HG03108 (cell line): ENCODE measurements at regions not wholly inside any gene's neighbourhood (a gene's known extent, or its start where the extent isn't known, plus 50 kb on each side); places are given as distances from the start of the nearest gene placed in this dataset.

Source experiments
- ATAC-seq: cut with Tn5 transposase; IDR thresholded peaks from one replicate; pipeline ENCODE4 v1.9.1; 2021; ENCODE audit warnings: moderate library complexity; ENCODE audit not compliant: unreplicated experiment

DNA sequence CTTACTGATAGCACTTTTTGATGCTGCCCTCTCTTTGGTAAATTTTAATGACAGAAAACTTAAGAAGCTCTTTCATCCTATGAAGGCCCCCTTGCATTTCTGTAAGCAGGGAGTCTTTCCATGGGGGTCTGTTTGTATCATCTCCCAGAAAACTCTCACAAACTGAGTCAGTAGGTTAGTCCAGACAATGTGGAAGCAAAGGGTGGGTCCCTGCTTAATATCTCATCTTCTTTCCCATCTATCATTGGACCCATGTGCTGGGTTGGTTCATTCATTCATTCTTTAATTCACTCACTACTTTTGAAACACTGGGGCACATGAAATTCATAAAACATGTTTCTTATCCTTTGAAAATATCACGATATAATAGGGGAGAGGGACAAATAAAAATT lies 164.3 kb downstream of the NTMT2 start:
- no peak for ATAC-seq

DNA sequence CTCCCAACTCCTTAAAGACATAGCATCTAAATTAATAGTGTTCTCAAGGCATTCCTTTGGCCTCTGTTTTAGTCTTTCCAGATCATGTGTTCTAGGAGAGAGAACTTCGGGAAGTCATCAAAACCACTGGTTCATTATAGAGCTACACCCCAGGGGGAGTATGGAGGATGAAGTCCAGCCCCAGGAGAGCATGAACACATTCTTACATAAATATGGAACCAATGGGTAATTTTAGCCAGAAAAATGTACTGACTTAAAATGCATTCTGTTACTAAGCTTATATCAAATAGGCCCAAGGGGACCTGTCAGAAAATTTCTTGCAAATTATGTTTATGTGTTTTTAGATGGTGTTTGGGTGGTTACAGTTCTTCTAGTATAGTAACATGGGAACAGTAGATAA lies 165.2 kb downstream of the NTMT2 start:
- ATAC-seq = no peak

DNA sequence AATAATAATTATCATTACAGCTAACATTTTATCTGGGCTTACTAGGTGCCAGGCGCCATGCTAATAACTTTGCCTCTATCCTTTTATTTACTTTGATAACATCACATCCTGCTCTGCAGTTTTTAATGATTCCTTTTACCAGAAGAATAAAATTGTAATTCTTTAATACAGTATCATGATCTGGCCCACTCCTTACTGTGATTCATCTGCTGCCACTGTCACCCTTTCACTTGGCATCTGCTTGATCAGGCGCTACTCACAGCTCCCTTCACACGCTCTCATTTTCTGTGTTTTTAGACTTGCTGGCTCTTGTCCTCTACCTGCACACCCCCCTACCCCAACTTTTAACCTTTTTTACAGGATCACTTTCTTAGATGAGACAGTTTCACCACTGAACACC lies 167.5 kb downstream of the NTMT2 start:
- ATAC-seq = no peak

DNA sequence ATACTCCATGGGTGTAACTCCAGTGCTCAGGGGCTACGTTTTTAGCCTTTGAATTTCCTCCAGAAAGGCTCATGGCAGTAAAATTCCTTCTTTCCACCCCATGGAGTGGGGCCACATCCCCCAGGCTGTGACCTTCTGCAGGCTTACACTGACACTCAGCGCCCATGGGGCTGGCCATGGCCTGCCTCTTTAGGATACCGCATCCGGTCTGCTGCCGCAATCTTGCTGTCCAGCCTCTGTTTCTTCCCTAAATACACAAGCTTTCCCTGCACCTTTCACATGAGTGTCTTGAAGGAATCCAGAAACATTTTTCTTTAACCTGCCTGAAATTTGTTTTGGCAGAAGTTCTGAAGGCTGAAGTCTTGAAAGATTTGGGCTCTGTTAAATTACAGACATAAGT lies 170.5 kb downstream of the NTMT2 start:
- no peak for ATAC-seq

DNA sequence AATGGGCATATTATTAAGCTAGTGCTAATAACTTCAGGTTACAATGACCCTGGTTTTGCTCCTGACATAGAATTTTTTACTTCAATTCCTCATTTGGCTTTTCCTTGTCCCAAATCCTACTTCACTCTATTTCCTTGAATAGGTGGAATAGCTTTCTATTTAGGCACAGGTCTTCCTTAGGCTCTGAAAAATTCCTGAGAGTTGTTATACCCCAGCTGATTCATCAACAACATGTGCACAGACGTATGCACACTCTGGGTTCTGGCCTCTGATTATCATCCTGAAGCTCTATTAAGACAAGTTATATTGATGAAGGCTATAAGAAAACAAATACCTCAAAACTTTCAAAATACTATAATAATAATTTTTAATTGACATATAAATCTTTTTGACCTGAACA lies 172.4 kb downstream of the NTMT2 start:
- ATAC-seq = no peak

DNA sequence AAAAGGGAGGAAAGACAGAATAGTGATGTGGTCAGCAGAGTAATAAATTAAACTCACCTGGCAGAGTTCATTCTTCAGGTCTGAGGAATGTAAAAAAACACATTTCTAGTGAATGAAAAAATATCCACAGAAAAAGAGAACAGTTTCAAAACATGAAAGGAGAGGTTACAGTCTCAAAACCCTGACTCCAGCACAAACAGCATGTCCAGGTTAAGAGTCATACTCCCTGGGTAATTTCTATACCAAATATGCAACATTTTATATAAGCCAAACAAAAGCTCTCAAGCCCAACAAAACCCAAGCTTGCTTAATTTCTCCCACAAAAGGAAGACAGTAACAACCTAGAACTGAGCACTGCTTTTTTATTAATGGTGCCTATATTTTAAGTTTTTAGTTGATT lies 173.0 kb downstream of the NTMT2 start:
- no peak for ATAC-seq

DNA sequence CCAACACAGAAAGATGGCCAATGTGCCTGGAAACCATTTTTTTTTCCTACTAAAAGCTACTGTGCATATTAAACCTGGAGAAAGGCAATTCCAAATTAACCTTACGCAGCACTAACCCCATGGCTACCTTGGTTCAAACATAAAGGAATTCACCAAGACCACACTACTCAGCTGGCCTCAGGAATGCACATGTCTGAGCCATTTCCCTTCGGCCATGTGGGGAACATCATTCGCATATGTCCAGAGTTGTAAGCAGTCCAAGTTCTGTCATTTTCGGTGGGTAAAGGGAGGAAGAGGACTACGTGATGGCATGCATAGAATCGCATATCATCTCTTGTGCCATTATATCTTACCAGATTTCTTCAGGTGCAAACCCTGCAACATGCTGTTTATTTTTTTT lies 175.4 kb downstream of the NTMT2 start:
- no peak for ATAC-seq

DNA sequence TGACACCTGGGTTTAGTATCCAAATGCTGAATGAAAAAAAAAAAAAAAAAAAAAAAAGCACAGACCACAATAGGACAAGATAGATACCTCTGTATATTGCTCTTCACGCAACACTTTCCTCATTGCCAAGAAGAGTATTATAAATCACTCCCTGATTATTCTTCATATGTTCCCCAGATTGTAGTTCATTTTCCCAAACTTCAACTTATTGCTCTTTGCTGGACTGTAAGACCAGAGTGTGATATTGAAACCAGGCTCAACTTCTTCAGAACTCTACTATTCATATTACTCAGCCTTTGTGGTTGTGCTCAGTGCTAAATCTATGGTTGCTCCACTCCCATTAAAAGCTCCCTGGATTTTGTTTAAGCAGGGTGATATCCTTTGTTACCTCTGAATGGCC lies 180.4 kb downstream of the NTMT2 start:
- no peak for ATAC-seq

DNA sequence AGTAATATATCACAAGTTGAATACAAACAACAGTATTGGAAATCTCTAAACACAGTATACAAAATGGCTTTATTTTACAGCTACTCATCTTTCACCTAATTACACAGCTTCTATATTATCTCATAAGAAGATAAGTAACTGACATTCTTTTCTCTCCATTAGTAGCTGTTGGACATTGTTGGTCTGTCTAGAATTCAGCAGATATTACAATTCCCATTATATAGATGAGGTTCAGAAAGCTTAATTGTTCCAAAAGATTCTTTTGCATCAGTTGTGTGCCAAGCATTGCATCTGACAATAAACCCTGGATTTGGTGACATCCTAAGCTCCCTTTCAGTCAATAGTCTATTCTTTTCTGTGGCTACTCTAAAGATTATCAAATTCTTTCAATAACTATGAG lies 187.0 kb downstream of the NTMT2 start:
- ATAC-seq = no peak

DNA sequence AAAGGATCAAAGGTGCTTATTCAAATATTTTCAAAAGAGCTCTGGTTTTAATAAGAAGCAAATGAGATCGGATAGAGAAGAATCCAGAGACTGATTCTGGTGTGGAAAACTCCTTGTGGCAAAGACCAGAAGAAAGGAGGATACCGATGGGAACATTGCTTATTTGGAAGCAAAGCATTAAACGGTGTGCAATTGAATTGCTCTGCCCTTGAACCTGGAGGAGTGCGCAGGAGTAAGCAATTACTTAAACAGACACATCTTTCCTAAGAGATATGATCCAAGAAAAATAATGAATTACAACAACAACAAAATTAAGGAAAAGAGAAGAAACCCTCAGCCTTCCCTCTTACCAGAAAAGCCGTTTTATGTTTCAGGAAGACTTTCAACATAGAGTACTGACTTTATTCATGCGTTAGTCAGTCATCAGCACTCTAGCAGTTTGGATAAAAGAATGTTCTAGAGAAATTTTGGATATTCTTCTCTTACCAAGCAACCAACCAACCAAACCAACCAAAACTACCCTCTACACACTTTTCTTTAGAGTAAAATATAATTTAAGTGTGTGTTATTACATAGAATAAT lies 191.7 kb downstream of the NTMT2 start:
- no peak for ATAC-seq

DNA sequence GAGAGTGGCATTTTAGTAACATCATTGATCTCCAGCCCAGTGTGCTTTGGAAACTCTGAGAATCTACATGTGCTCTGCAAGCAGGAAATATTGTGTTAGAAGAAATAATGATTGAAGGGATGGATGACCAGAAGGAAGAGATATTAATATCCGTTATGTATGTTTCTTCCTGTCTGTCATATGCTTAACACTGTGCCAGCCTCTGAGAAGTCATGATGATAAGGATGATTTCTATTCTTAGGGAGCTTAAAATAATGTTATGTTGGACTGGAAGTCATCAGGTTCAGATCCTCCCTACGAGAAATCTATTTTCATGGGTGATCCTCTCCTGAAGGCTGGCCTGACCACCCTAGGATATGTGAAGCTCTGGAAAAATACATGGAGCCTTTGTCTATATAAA lies 192.4 kb upstream of the GORAB start:
- ATAC-seq = no peak

DNA sequence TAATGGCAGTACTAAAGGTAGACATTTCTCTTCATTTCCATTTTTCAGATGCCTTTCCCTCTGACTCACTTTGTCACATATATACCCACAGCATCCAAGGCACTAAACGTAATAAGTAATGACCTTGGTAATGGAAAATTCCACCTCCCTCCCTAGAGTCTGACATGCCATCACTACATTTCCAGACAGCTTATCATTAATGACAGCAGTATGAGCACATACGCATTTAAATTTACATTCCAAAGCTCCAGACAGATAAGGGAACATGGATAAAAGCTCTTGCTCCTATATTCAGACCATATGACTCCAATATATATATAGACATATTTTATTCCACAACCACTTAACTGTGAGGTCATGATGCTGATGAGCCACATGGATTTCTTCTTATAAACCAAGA lies 191.7 kb upstream of the GORAB start:
- no peak for ATAC-seq

DNA sequence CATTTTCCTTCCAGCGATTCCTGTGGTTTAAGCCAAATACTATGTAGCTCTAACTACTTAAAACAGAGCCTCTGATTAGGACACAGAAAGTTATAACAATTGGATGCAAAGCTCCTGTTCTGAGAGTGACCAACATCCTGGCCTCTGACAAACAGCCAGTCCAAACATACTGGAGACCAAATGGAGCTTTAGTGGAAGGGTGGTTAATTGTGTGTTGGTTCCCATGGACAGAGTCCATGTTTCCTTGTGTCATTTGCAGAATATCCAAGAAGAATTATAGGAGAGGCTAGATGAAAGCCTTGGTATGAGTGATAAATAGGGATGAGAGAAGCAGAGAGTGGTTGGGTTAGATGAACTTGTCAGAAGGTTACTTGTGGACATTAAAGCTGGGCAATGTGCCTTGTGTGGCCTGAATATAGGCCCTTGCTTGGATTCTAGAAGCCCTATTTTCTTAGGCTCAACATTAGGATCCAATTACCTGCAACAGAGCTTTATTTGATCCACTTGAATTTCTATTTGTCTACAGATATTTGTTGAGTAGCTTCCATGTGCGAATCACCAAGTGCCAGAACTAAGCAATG lies 180.5 kb upstream of the GORAB start:
- ATAC-seq = no peak

DNA sequence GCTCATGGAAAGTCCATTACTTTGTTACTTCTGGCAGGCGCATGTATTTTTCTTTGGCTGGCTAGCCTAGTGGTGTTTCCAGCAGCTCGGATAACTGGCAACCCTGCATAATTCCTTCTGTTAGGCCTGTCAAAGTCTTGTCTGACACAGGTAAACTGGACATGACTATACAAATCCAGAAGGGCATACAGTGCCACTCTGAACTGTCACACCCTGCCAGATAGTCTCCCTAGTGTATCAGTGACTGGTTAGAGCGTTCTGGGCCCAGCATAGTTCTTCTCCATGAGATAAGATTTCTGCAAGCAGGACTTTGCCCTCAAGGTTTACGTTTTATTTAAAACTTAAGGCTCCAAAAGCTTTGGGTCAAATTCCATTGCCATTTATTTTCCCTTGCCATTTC lies 177.7 kb upstream of the GORAB start:
- ATAC-seq = no peak

DNA sequence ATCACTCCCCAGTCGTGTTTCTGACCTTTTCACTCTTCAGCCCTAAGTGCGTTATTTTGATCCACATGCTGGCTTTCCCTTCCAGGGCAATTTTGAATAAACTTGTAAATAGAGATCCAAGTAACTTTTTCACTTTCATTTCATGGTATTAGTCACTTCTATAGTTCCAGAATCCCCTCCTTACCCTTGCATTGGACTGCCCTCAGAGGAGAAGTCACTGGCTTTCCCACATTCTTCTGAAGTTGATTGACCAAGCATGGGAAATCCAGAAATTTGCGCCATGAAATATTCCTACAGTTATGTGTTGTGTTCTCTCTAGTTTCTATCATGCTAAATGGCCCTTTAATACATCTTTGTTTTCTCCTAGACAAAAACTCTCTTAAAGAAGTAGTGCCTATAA lies 177.3 kb upstream of the GORAB start:
- no peak for ATAC-seq

DNA sequence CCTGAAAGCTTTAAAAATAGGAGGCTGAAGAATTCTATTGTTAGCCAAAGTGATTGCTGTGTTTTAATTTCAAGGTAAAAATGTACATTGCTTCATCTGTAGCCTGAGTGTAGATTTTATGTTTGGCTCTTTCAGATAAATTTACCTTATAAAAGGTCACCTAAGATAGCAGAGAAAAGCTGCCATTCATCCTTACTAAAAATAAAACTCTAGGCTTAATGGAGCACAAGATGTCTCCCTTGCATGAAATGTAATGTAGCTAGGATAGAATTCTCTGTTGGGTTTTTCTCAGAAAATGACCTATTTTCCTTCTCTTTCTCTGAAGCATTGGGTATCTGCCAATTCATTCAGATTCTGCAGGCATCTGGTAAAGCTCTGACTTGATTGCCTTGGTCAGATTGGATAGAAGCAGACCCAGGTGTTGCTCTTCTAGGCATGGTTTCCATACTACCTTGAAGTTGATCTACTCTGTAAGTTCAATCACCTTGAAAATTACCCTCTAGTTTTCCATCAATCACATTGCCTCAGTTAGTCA lies 176.6 kb upstream of the GORAB start:
- ATAC-seq = no peak

DNA sequence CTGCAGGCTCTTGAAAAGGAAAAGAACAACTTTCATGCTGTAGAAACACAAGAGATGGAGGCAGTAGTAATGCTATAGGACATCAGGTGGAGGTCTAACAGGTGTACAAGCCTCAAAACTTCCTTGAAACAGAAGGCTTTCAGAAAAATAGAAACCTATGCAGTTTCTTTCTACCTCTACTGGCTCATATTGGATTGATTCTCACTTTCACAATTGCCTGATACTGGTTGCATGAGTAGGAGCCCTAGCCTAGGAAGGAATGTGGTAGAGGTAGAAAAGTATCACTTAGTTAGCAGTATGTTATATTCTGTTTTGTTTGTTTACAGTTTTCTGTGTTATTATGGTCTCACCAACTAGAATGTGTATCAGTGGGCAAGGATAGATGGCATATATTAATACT lies 175.4 kb upstream of the GORAB start:
- no peak for ATAC-seq

DNA sequence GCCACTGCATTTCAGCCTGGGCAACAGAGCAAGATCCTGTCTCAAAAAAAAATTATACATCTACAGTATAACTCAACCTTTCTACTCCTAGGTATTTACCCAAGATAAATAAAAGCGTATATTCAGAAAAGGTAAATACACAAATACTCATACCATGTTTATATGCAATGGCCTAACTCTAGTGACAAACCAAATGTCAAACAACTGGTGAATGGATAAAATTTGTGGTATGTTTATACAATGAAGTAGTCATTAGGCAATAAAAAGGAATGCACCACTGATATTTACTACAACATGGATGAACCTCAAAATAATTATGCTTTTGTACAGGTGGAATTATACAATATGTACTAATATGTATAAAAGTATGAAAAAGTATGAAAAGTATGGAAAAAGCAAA lies 174.2 kb upstream of the GORAB start:
- no peak for ATAC-seq

DNA sequence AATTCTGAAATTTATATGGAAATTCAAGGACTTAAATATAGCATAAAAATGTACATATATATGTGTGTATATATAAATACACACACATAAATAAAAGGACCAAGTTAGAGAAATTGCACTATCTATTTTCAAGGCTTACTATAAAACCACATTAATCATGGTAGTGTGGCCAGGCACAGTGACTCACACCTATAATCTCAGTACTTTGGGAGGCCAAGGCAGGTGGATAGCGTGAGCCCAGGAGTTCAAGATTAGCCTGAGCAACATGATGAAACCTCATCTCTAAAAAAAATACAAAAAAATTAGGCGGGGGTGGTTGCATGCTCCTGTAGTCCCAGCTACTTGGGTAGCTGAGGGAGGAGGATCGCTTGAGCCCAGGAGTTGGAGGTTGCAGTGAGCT lies 171.4 kb upstream of the GORAB start:
- ATAC-seq = no peak

DNA sequence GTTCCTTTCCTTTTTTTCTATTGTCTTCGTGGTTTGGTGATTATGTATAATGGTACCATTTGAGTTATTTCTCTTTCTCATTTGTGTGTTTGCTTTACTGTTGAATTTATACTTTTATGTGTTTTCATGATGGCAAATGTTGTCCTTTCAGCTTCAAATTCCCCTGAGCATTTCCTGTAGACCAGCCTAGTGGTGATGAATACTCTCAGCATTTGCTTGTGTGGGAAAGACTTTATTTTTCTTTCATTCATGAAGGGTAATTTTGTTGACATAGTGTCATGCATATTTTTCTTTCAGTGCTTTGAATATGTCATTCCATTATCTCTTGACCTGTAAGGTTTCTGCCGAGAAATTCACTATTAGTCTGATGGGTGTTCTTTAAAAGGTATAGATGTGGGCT lies 166.6 kb upstream of the GORAB start:
- no peak for ATAC-seq

DNA sequence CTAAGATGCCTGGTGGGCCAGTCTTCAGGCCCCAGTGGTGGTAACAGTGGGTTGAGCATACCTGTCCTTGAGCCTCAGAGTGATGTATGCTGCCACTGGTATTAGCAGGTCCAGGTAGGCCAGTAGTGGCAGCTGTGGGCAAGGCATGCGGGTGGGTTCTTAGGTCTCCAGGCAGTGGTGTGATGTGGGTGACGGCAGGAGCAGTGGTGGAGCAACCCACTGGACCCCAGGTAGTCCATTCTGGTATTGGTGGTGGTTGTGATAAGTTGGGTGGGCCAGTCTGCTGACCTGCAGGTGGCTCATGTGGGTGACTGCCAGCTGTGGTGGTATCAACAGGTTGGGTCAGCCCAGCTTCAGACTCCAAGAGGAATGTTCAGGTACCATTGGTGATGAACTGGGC lies 165.0 kb upstream of the GORAB start:
- ATAC-seq = no peak

DNA sequence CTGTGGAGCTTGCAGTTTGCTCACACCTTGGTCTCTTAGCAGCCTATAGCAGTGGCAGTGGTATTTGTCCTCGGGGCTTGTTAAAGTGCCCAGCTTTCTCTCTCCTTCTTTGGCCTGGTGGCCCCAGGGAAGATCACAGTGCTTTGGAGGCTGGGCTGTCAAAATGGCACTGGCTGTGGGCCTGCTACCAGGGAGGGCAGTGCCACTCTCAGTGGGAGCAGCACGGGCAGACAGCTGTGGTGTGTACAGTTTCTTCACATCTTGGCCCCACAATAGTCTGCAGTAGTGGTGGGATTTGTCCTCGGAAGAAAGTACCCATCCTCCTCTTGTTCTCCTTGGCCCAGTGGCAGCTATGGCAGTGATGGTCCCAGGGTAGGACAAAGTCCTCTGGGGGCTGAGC lies 164.4 kb upstream of the GORAB start:
- ATAC-seq = no peak

DNA sequence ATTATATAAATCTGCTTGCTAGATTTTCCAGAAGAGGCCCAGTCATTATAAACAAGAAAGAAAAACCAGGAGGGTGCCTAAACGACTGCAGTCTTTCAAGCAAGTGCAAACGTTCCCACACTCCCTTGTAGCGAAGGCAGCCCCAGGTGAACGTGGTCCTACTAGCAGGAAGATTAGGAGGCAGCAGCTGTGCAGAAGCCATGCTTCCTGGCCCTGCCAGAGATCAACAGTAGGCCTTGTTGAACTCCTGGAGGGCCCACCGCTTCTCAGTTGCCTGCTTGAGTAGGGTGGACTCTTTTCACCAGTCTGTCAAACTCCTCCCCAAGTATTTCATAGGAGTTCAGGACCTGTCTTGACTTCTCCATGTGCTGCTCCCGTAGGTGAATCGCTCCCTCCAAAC lies 163.0 kb upstream of the GORAB start:
- no peak for ATAC-seq
